ENCODE measurements at regions not wholly inside any gene's neighbourhood (a gene's known extent, or its start where the extent isn't known, plus 50 kb on each side); places are given as distances from the start of the nearest gene placed in this dataset.

GRCh38 chr15:29542994-29543393 lies 273.4 kb upstream of the NSMCE3 start:
- H3K27me3 ChIP-seq = no peaks in the 10 kb centered on the region
- H3K4me3 ChIP-seq = no peak overlapping the region
- TF ChIP-seq CTCF (IDR thresholded peaks at IDR 0.05) (no peak), POLR2AphosphoS5 (IDR thresholded peaks at IDR 0.05) (no peak), EP300 (IDR thresholded peaks at IDR 0.05; ENCODE audit: low read depth) (no peak), POLR2A (IDR thresholded peaks at IDR 0.05) (no peak)
- H3K36me3 ChIP-seq = no peaks in the 10 kb centered on the region
- no peak overlapping the region for H3K27ac ChIP-seq
- intact Hi-C loops (cut with DNase I; ENCODE audit: low total_unique reads) = no loop called here
- no peaks in the 10 kb centered on the region for H3K9me3 ChIP-seq
- 67 to 80% methylated on average over 1 of the region's 1 CpG for WGBS, 2 donors (ENCODE audit: low coverage in 1 of 2)
- DNase-seq = no peak
- H3K4me1 ChIP-seq = no peaks in the 10 kb centered on the region
- in situ Hi-C loops (cut with MboI; ENCODE audit: low pct_ligation_motif_present in 1 of 4, low pct_unique_long_range_greater_than_20kb in 1 of 4, low sequenced_read_pairs in 3 of 4) = no loop called here

- DNase-seq = no peak
- TF ChIP-seq POLR2AphosphoS5 (IDR thresholded peaks at IDR 0.05) = no peak
- no peak for TF ChIP-seq CTCF (IDR thresholded peaks at IDR 0.05)
- TF ChIP-seq EP300 (IDR thresholded peaks at IDR 0.05; ENCODE audit: low read depth) = no peak
- no peak for TF ChIP-seq POLR2A (IDR thresholded peaks at IDR 0.05)
- H3K27ac ChIP-seq = no peak overlapping the region
- in situ Hi-C loops (cut with MboI; ENCODE audit: low pct_ligation_motif_present in 1 of 4, low pct_unique_long_range_greater_than_20kb in 1 of 4, low sequenced_read_pairs in 3 of 4) (no loop called here), intact Hi-C loops (cut with DNase I; ENCODE audit: low total_unique reads) (no loop called here)
- H3K4me3 ChIP-seq = no peak overlapping the region
- 63 to 82% methylated on average over 4 to 7 of the region's 7 CpGs for WGBS, 2 donors (ENCODE audit: low coverage in 1 of 2)
- H3K4me1 ChIP-seq = no peaks in the 10 kb centered on the region
- H3K9me3 ChIP-seq = no peaks in the 10 kb centered on the region
- H3K27me3 ChIP-seq = no peaks in the 10 kb centered on the region
- no peaks in the 10 kb centered on the region for H3K36me3 ChIP-seq
Measured at GRCh38 chr15:29541309-29541708, 271.7 kb upstream of the NSMCE3 start.

GRCh38 chr15:29540479-29540878 lies 270.9 kb upstream of the NSMCE3 start:
- Histone ChIP-seq H3K27ac (no peak overlapping the region), H3K27me3 (no peaks in the 10 kb centered on the region), H3K4me1 (no peaks in the 10 kb centered on the region), H3K4me3 (no peak overlapping the region), H3K9me3 (no peaks in the 10 kb centered on the region), H3K36me3 (no peaks in the 10 kb centered on the region)
- TF ChIP-seq POLR2AphosphoS5 (IDR thresholded peaks at IDR 0.05) (no peak), POLR2A (IDR thresholded peaks at IDR 0.05) (no peak), CTCF (IDR thresholded peaks at IDR 0.05) (no peak), EP300 (IDR thresholded peaks at IDR 0.05; ENCODE audit: low read depth) (no peak)
- intact Hi-C loops (cut with DNase I; ENCODE audit: low total_unique reads) = no loop called here
- WGBS, 2 donors (ENCODE audit: low coverage in 1 of 2) = 78 to 83% methylated on average over 5 of the region's 5 CpGs
- DNase-seq = no peak
- in situ Hi-C loops (cut with MboI; ENCODE audit: low pct_ligation_motif_present in 1 of 4, low pct_unique_long_range_greater_than_20kb in 1 of 4, low sequenced_read_pairs in 3 of 4) = no loop called here

- H3K27ac ChIP-seq = no peak overlapping the region
- H3K4me1 ChIP-seq = no peaks in the 10 kb centered on the region
- H3K36me3 ChIP-seq = no peaks in the 10 kb centered on the region
- intact Hi-C loops (cut with DNase I; ENCODE audit: low total_unique reads) (no loop called here), in situ Hi-C loops (cut with MboI; ENCODE audit: low pct_ligation_motif_present in 1 of 4, low pct_unique_long_range_greater_than_20kb in 1 of 4, low sequenced_read_pairs in 3 of 4) (no loop called here)
- no peaks in the 10 kb centered on the region for H3K9me3 ChIP-seq
- no peak overlapping the region for H3K4me3 ChIP-seq
- DNase-seq = no peak
- 81% methylated on average over 6 of the region's 6 CpGs; no CpG with 5 or more reads in 1 of the 2 donors for WGBS, 2 donors (ENCODE audit: low coverage in 1 of 2)
- TF ChIP-seq CTCF (IDR thresholded peaks at IDR 0.05) (no peak), POLR2A (IDR thresholded peaks at IDR 0.05) (no peak), POLR2AphosphoS5 (IDR thresholded peaks at IDR 0.05) (no peak), EP300 (IDR thresholded peaks at IDR 0.05; ENCODE audit: low read depth) (no peak)
- no peaks in the 10 kb centered on the region for H3K27me3 ChIP-seq
Measured at GRCh38 chr15:29539736-29540135, 270.1 kb upstream of the NSMCE3 start.
